ENCODE measurements at regions not wholly inside any gene's neighbourhood (a gene's known extent, or its start where the extent isn't known, plus 50 kb on each side); places are given as distances from the start of the nearest gene placed in this dataset.

DNA sequence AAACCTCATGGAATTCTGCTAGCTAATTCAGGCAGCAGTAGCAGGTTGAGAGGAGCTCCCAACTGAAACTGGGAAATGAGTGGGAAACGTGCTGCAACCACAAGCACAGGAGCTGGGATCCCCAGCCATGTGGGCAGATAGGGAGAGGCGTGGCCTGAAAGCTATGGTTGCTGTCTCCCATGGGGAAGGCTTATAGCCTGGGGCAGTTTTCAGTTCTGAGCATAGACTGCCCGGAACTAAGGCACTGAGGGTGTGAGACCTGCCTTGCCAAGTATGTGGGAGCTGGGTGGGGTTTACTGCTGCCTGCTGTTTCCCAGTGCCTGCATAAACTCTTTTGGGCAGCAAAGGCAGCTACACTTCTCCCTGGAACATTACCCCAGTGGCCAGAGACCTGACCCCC, 229.5 kb downstream of the TUSC7 start:
- no peak for DNase-seq

DNA sequence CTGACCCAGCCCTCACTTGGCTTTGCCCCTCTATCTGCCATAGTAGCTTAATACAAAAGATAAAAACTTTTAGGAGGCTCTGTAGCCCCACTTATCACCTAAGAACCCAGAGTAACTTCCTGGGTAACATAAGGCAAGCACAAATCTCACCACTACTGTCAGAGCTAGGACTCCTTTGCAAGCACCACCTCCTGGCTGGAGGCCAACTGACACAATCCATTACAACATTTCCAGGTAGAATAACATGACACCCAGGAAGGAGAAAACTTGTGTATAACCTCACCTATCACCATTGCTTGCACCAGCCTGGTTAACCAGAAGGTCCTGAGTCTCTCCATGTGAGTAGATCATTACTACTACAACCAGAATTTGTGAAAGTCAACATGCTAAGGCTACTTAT, 230.0 kb downstream of the TUSC7 start:
- DNase-seq = no peak

DNA sequence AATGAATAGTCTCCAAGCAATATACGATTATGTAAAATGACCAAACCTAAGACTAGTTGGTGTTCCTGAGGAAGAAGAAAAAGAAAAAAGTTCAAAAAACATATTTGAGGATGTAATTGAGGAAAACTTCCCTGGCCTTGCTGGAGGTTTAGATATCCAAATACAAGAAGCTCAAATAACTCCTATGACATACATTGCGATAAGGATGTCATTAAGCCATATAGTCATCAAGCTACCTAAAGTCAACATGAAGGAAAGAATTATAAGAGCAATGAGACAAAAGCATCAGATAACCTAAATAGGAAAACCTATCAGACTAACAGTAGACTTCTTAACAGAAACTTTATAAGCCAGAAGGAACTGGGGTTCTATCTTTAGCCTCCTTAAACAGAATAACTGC, 231.1 kb downstream of the TUSC7 start:
- no peak for DNase-seq

DNA sequence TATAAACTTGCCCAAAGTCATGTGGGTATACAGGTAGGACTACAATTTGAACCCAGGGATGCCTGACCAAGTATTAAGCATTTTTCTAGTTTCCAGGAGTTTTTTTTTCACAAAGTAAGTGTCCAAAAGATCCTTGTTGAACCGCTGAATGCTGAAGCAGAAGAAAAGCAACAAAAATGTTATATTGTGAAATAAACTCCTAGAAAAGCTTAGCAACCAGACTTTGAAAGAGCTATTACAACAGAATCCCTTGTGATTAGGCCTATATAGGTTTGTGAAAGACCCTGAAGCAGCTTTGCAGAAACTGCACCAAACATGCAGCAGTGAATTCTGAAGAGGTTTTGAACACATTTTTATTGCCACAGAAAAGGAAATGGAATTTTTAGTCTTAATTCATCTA, 236.8 kb downstream of the TUSC7 start:
- DNase-seq = no peak

DNA sequence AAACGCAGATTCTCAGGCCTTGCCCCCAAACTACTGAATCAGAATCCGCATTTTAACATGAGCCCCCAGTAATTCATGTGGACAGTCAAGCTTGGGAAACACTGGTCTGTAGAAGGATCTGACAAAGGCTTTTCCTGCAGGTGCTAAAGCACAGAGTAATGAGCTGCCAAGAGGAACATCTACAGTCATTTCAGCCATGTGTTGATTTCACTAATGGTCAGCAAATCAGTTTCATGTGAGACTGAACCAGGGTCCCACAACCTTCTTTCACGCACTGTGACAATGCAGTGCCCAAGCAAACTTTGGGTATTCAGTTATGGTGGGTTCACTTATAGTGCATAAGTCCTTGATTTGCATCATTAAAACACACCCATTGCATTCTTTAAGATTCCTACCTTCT, 237.6 kb downstream of the TUSC7 start:
- no peak for DNase-seq

DNA sequence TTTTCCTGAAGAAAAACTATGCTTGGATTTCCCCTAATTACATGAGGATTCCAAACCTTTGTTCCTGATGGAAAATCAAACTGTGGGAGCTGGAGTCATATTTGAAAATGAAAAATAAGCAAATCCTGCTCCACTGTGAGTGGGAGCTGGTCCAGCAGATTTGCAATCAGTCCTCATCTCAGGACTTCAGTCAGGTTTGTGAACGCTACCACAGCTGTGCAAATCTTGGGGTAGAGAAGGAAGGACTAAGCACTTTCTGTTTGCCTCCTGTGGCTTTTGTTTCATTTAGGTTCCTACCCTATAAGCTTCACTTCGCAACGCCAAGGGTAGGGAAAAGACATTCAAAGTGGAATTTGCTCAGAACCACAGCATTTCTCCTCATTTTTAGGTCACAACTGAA, 238.2 kb downstream of the TUSC7 start:
- DNase-seq = no peak

DNA sequence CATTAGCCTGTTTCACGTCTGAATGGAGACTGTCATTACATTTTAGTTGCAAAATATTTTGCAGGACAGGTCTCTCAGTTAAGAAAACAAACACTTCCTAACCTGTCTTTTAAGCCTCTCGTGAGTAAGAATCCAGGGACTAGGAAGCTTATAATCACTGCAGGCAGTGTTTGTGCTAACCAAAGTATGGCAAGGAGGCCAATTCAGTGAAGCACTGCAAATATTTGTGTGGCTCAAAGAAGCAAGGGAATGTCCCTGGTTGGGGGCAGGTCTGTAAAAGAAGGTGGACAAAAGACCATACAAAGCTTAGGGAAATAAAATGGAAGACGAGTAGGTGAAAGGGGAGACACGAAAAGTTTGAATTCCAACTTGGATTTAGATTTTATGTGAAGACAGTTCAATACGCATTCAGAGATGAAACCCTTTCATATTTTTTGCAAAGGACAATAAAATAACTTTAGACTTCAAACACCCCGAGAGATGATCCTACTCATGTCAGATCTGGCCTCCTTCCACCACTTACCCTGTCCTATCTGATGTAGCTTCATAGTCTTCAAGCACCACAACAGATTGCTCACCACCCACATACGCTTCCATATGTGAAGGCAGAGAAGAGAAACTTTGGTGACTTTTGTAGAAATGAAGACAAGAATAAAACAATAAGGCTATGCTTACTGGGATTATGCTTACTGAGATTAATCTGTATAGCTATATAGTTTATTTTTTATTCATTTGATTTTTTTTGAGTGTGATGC, 240.9 kb downstream of the TUSC7 start:
- no peak for DNase-seq

DNA sequence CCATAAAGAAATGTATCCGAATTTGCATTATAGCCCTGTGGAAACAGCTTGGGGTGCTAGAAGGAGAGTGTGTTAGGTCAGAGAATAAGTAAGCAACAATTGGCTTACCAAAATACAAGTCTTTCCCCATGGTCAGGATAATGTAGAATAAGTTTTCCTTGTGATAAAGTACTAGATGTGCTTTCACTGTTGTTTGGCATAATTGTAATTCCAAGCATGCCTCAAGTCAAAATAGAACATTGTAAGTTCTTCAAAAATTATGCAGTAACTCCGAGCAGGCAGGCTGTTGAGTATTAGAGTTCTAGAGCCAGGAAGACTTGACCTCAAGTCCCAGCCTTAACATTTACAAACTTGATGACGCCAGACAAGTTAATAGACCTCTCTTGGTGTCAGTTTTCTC, 242.0 kb downstream of the TUSC7 start:
- no peak for DNase-seq

DNA sequence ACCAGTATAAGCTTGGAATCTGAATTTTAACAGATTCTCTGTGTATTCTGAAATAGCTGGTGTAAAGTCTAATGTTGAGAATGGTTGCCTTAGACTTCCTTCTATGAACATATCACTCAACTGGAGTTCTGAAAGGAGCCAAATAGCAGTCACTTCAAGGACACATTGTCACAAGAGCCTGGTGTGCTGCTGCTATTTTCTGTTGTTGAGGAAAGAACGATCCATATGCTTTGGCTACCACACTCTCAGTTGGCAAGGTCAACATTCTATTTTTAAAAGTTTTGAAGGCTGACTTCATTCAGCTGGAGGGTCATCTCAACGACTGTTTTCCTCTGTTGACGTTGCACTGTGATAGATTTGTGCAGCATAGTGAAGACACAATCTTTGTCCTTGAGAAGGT, 248.7 kb downstream of the TUSC7 start:
- no peak for DNase-seq

DNA sequence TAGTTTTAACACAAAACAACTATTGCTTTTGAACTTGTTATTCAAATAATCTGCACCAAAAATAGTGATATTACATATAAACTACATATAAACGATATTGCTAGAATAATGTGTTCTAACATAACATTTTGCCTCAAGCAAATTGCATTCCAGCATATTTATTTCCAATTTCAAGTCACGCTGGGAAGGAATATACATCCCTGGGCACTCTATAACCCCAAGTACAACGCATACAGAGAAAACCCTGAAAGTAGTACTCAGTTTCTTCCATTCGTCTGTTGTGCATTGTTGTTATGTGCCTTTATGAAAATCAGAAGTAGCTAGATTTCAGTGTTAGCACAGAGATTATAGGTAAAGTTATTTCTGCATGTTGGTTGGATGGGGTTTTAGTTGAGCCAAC, 251.5 kb downstream of the TUSC7 start:
- DNase-seq = no peak

DNA sequence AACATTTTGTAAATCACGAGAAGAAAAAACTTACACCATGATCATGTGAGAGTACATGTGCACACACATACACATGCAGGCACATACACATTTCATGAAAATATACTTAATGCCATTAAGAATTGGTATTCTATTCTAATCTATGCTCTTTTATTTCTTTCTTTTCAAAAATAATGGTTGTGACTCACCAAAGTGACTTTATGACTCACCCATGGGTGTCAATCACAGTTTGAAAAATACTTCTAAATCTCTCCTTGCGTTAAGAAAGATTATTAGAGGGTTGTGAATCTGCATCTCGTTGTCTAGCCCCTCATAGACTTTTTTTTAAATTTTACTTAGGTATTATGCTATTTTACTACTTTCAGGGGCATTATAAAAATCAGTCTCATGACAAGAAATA, 254.2 kb downstream of the TUSC7 start:
- no peak for DNase-seq

DNA sequence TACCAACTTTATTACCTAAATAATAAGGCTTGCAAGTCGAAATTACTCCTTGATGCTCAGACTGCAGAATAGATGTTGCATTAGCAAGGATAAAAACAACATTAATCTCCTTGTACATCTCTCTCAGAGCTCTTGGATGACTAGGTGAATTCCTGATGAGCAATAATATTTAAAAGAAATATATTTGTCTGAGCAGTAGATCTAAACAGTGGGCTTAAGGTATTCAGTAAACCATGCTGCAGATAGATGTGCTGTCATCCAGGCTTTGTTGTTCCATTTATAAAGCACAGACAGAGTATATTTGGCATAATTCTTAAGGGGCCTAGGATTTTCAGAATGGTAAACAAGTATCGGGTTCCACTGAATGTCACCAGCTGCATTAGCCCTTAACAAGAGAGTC, 257.1 kb downstream of the TUSC7 start:
- DNase-seq = no peak

DNA sequence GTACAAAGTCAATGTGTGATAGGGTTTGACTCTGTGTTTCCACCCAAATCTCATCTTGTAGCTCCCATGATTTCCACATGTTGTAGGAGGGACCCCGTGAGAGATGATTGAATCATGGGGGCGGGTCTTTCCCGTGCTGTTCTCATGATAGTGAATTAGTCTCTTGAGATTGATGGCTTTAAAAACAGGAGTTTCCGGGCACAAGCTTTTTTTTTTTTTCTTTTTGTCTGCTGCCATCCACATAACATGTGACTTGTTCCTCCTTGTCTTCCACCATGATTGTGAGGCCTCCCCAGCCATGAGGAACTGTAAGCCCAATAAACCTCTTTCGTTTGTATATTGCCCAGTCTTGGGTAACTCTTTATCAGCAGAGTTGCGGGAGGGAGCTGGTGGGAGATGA, 259.6 kb downstream of the TUSC7 start:
- no peak for DNase-seq

DNA sequence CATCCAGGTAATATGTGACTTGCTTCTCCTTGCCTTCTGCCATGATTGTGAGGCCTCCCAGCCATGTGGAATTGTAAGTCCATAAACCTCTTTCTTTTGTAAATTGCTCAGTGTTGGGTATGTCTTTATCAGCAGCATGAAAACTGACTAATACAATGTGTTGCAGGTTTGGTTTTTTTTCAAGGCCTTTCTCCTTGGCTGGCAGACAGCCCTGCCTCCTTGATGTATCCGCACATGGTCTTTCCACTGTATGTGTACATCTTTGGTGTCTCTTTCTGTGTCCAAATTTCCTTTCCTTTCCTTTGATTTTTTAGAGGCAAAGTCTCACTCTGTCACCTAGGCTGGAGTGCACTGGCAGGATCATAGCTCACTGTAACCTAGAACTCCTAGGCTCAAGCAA, 260.1 kb downstream of the TUSC7 start:
- no peak for DNase-seq

DNA sequence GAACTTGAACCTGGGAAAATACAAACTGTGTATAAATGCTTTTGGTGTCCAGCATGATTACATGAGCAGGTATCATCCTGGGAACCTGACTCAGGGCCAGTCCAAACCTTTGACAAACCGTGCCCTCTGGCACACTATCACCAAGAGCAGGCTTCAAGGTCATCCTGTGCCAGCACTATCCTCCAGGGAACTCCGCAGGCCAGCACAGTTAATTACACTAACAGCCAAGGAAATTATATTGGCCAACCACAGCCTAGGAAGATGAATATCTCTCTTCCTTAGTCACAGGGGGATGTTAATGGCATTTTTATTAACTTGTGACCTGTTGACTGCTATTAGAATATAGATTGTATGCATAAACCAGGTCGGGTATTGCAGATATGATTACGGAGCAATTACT, 262.0 kb downstream of the TUSC7 start:
- no peak for DNase-seq

DNA sequence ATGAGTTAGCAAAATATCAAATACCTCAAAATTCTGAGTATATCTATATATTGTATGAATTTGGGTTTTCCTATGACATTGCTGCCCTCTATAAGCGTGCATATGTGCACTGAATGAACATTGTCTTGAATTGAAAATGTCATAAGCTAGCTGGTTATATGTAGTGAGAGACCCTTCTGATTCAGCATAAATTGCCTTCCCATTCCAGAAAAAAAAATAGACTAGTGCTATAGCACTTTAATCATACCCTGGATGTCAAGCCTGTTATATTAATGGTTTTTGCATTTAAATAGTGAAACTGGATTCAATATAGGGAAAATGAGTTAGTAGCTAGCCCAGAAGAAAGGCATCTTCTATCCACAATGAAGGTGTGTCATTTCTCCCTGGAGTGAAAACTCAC, 265.1 kb downstream of the TUSC7 start:
- no peak for DNase-seq

DNA sequence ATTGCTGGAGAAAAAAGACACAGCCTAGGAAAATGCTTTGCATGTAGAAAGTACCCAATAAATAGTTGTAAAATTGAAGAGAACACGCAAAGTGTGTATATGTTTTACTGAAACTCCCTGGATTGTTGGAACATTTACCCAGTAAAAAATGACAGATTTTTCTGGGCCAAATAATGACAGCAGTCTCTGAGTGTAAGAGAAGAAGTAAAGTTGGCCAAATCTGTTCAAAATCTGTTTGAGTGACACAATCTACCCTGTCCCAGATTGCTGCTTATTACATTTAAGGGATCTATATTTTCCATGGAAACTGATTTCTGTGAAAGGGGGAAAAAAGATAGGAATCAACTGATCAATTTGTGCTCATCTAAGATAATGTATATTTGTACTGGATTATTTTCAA, 267.9 kb downstream of the TUSC7 start:
- no peak for DNase-seq

DNA sequence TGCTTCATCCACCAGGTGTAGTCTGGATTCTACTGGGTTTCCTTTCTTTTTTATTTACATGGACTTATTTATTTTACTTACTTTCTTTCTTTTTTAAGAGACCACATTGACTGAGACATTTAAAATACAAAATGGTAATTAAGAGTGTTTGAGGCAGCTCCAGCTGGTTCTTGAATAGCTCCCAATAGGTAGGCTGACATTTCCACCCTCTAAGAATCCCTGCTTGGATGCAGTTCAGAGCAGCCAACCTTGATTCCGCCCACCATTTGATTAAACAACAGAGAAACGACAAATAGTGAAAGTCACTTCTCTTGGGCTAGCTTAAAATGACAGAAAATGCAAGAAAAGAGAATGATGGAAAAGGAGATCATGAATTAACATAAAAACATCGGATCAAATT, 270.5 kb downstream of the TUSC7 start:
- no peak for DNase-seq

DNA sequence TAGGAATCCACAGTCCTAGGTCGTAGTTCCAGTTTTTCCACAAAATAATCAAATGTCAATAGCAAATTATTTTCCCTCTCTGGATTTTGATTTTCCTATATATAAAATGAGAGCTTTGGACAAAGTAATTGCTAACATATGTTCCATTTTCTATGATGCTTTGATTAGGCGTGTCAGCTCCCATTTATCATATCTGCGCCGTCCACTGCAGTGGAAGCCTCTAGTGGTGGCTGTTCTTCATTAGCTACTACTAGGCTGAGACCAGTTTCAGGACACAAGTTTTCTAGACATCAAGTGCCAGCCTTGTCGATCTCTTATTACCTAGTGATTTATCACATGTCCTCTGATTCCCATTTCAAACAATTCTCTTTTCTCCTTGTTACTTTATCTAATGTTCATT, 271.5 kb downstream of the TUSC7 start:
- DNase-seq = no peak

DNA sequence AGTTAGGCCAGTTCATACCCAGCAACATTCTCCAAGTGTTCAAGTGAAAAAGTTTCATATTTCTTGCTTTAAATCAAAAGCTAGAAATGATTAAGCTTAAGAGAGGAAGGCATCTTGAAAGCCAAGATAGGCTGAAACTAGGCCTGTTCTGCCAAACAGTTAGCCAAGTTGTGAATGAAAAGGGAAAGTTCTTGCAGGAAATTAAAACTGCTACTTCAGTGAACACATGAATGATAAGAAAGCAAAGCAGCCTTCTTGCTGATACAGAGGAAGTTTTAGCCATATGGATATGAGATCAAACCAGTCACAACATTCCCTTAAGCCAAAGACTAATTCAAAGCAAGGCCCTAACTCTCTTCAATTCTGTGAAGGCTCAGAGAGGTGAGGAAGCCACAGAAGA, 274.7 kb downstream of the TUSC7 start:
- DNase-seq = no peak

DNA sequence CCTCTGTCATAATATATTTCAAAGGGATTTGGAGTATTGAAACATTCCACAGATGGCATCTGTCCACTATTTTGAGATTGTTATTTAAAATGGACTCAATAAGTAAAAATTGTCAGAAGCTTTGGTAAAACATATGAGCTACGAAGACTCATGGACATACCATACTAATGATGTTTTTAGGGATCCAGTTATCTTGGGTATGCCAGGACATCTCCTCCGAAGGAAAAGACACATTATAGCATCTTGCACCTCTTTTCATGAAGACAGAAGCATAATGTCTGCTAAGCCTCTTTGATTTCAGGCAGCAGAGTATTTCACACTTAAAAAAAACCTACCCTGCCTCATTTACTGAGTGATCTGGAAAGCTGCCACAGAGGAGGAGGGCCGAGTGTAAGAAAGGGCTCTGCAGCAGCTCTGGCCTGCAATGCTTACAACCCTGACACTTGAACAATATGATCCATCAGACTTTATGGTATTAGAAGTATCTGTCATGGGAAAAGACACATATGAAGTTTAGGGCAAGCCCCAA, 284.8 kb downstream of the TUSC7 start:
- no peak for DNase-seq

DNA sequence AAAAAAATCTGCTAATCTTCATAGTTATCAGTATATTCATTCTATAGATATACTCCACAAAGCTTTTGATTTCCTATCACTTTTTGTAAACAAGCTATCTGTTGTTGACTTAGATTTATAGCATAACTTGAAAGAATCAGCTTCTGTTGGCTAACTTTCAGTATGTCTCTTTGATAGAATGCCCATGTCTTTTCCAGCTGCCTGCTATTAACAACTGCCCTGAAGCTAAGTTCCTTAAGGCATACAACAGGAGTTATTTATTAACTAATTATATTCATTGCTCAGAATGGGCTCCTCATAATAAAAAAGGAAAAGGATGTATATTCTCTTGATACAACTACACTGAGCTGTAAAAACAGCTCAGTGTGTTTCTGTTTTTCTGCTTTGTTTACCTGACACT, 293.9 kb downstream of the TUSC7 start:
- DNase-seq = no peak

DNA sequence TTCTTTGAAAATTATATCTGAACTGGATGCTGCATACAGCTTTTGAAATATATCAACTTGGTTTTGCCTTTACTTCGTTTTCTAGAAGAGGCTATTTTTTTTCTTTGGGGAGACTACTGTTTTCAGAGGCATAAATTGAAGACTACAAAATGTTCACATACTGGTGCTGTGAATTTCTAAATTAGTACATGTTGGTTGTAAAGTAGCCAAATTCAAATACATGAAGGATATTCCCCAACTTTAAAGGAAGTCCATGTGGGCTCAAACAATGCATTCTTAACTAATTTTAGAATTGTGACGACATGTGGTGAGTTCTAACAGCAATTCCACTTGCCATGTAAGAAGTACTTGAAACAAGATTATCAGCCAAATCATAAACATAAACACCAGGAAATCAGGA, 295.7 kb downstream of the TUSC7 start:
- DNase-seq = no peak

DNA sequence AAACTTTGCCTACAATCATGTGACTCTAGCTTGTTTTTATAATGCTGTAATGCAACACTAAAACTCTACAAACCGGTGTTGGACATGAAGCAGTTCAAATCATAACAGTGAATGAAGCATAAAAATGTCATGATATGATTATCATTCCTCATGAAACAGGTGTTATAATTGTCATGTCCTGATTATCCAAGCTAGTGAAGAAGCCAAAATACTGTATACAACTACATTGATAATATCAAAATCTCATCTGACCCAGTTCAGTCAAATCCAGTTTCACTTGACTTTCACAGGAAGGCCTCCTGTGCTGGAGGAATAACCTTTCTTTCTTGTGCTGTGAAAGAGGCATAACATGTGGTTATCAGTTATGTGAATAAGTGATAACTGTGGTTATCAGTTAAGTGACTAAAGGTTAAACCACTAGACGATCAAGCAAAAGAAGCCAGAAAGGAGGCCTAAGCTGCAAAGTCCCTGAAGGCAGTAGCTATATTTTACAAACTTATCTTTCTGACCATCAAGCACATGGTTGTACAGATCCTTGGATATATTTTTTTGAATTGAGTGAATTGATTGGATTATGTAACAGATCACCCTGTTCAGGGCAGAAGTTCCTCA, 296.4 kb downstream of the TUSC7 start:
- DNase-seq = no peak

DNA sequence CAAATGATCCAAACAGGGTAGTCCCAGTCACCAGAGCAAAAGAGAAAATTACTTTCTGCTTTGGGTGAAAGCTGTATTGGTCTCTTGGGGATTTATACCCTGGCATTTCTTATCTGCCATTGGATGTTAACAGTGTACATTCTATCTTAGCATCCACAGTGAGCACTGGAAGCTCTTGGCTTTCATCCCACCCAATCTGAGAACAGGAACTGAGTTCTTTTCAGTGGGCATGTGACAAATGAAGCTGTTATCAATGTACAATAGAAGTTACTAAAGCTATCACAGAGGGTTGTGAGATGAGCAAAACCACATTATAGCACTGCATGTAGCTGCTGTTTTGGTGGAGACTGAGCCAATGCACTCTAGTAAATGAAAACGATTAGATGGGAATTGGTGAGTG, 300.7 kb downstream of the TUSC7 start:
- no peak for DNase-seq
